ENCODE measurements at regions not wholly inside any gene's neighbourhood (a gene's known extent, or its start where the extent isn't known, plus 50 kb on each side); places are given as distances from the start of the nearest gene placed in this dataset.
"Not testable (repeated sequence)": the region's sequence is repeated elsewhere in the genome, so short reads cannot be mapped to it uniquely, and the experiment has no call there.

GRCh38 chr5:135094339-135095051, 60.5 kb upstream of the PITX1 start:
- DNase-seq (ENCODE audit: low spot score), result no peak

- not testable (repeated sequence) for DNase-seq (ENCODE audit: low spot score)
These were observed 59.5 kb upstream of the PITX1 start for GRCh38 chr5:135093483-135093882.

- DNase-seq (ENCODE audit: low spot score), result no peak
These were observed 58.4 kb upstream of the PITX1 start for GRCh38 chr5:135092476-135092875.

GRCh38 chr5:135091286-135091685, 57.3 kb upstream of the PITX1 start:
- no peak for DNase-seq (ENCODE audit: low spot score)

- no peak for DNase-seq (ENCODE audit: low spot score)
These were observed 55.9 kb upstream of the PITX1 start for GRCh38 chr5:135089912-135090311.

GRCh38 chr5:135088911-135089310, 54.9 kb upstream of the PITX1 start:
- DNase-seq (ENCODE audit: low spot score), result no peak

GRCh38 chr5:135087950-135088349, 53.9 kb upstream of the PITX1 start:
- DNase-seq (ENCODE audit: low spot score), result no peak

- no peak for DNase-seq (ENCODE audit: low spot score)
These were observed 52.1 kb upstream of the PITX1 start for GRCh38 chr5:135085936-135086725.

- DNase-seq (ENCODE audit: low spot score), result no peak
These were observed 51.3 kb upstream of the PITX1 start for GRCh38 chr5:135085133-135085935.

All from kidney capillary endothelial cell (primary cell).